GM23248 (cell line): ENCODE measurements at regions not wholly inside any gene's neighbourhood (a gene's known extent, or its start where the extent isn't known, plus 50 kb on each side); places are given as distances from the start of the nearest gene placed in this dataset.

Experiments used
- DNase-seq: peaks from one replicate; pipeline ENCODE4 v3.0.0-alpha.2; 2015
- H2AFZ ChIP-seq: fragments of 200-600 bp; sonication (generic); 2 replicates; pipeline ENCODE4 v1.6.1; 2016; ENCODE audit warnings: antibody characterized with exemption
- H3F3A ChIP-seq: fragments of 200-600 bp; sonication (generic); 2 replicates; pipeline ENCODE4 v1.6.1; 2016; ENCODE audit warnings: mild to moderate bottlenecking, antibody characterized with exemption, mixed run types; ENCODE audit not compliant: insufficient read depth
- H3K27ac ChIP-seq: fragments of 200-600 bp; sonication (generic); 2 replicates; pipeline ENCODE4 v1.5.1; 2016; ENCODE audit warnings: mild to moderate bottlenecking
- H3K27me3 ChIP-seq: fragments of 200-600 bp; sonication (generic); replicated peaks from 2 replicates; pipeline ENCODE4 v1.6.1; 2016; ENCODE audit warnings: mild to moderate bottlenecking; ENCODE audit not compliant: insufficient read depth
- H3K36me3 ChIP-seq: fragments of 200-600 bp; sonication (generic); 2 replicates; pipeline ENCODE4 v1.6.1; 2016; ENCODE audit warnings: low read depth, mild to moderate bottlenecking
- H3K4me1 ChIP-seq: fragments of 200-600 bp; sonication (generic); 2 replicates; pipeline ENCODE4 v1.6.1; 2016; ENCODE audit warnings: mild to moderate bottlenecking; ENCODE audit not compliant: insufficient read depth
- H3K4me2 ChIP-seq: fragments of 200-600 bp; sonication (generic); one replicate; pipeline ENCODE4 v1.6.1; 2016; ENCODE audit warnings: mild to moderate bottlenecking; ENCODE audit not compliant: unreplicated experiment
- H3K4me3 ChIP-seq: fragments of 200-600 bp; sonication (generic); 2 replicates; pipeline ENCODE4 v1.5.1; 2016; ENCODE audit warnings: mild to moderate bottlenecking
- H3K79me2 ChIP-seq: fragments of 200-600 bp; sonication (generic); 2 replicates; pipeline ENCODE4 v1.6.1; 2016; ENCODE audit warnings: mild to moderate bottlenecking; ENCODE audit not compliant: insufficient read depth
- H3K9ac ChIP-seq: fragments of 200-600 bp; sonication (generic); 2 replicates; pipeline ENCODE4 v1.6.1; 2016; ENCODE audit warnings: mild to moderate bottlenecking
- H3K9me2 ChIP-seq: fragments of 200-600 bp; sonication (generic); 2 replicates; pipeline ENCODE4 v1.6.1; 2016; ENCODE audit warnings: mixed run types, mild to moderate bottlenecking, moderate library complexity; ENCODE audit not compliant: insufficient read depth
- H3K9me3 ChIP-seq: fragments of 200-600 bp; sonication (generic); one replicate; pipeline ENCODE4 v1.6.1; 2017; ENCODE audit warnings: low read depth
- H4K20me1 ChIP-seq: fragments of 200-600 bp; sonication (generic); 2 replicates; pipeline ENCODE4 v1.6.0; 2016; ENCODE audit not compliant: insufficient read depth
- EZH2 ChIP-seq: fragments of 200-600 bp; sonication (generic); IDR thresholded peaks from 2 replicates; pipeline ENCODE4 v1.6.1; 2018; ENCODE audit warnings: antibody characterized with exemption, mild to moderate bottlenecking; ENCODE audit not compliant: insufficient read depth, poor library complexity, severe bottlenecking
- EZH2phosphoT487 ChIP-seq: fragments of 200-600 bp; sonication (generic); IDR thresholded peaks from 2 replicates; pipeline ENCODE4 v1.6.1; 2018; ENCODE audit warnings: antibody characterized with exemption, moderate library complexity, mild to moderate bottlenecking, low read depth; ENCODE audit not compliant: insufficient read depth
- WGBS, 2 experiments: methylation state at CpG; one replicate each; pipeline ENCODE4 v1.1.6; 2015 to 2017; ENCODE audit warnings: low lambda C conversion rate in 2 of 2, low coverage in 1 of 2; ENCODE audit errors: missing lambda C conversion rate in 2 of 2; 5-methylcytosine and 5-hydroxymethylcytosine counted together
- in situ Hi-C: fragments of 300-500 bp; cut with MboI; formaldehyde crosslinking; loops from 2 replicates; pipeline ENCODE4 v1.15.0; 2020

DNA sequence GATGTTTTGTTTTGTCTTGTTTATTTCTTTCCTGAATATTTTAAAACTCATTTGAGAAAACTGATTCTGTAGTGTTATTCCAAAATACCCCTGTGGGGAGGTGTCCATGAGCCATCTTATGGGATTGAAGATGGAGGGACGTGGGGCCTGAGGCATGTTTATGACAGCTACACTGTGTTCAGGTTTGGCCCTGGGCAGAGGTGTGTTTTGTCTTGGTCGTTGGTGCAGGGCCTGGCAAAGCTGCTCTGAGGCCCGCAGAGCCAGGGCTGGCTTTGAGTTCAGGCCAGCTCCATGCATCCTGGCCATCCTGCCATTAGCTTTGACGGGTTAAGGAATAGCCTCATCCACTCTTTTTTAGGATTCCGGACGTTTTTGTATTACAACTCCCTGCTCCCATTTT is 68.9 kb downstream of the TMEM18 start:
- H3K27ac ChIP-seq: no peak overlapping the region
- no peaks in the 10 kb centered on the region for H3K9me3 ChIP-seq
- no peak overlapping the region for H3K9ac ChIP-seq
- DNase-seq: no peak
- no peak overlapping the region for H3K4me2 ChIP-seq
- H3F3A ChIP-seq: no peaks in the 10 kb centered on the region
- H3K4me3 ChIP-seq: no peak overlapping the region
- no peaks in the 10 kb centered on the region for H3K36me3 ChIP-seq
- H2AFZ ChIP-seq: no peak overlapping the region
- 26 to 35% methylated on average over 6 of the region's 6 CpGs for WGBS, 2 experiments
- no peaks in the 10 kb centered on the region for H3K4me1 ChIP-seq
- in situ Hi-C loops: no loop called here
- 0 out of 2 replicates have a peak, but pooled peaks cover 3% of the 10 kb centered on the region for H3K27me3 ChIP-seq
- no peak for TF ChIP-seq EZH2phosphoT487
- no peak for TF ChIP-seq EZH2
- no peaks in the 10 kb centered on the region for H3K9me2 ChIP-seq
- no peaks in the 10 kb centered on the region for H3K79me2 ChIP-seq
- no peaks in the 10 kb centered on the region for H4K20me1 ChIP-seq

DNA sequence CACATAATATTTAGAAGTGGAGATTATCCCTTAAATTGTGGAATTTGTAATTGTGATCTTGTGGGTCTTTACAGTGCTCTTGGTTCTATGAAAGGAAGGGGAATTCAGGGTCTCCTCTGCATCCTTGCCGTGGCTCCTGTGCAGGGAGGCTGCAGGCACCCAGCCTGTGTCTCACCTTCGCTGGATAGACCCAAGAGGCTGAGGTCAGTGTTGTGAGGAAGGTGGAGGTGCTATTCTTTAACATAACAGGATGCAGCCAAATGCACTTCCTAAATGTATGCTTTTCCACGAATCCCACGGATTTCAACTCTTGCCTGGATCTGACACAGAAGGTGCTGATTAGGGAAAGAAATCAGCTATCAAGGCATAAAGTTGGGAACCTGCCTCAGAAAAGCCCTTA is 69.5 kb downstream of the TMEM18 start:
- DNase-seq: no peak
- no peak overlapping the region for H3K9ac ChIP-seq
- H3K36me3 ChIP-seq: no peaks in the 10 kb centered on the region
- no peak overlapping the region for H3K4me2 ChIP-seq
- in situ Hi-C loops: no loop called here
- 21 to 27% methylated on average over 4 of the region's 4 CpGs for WGBS, 2 experiments
- no peak overlapping the region for H3K4me3 ChIP-seq
- H3K27me3 ChIP-seq: 0 out of 2 replicates have a peak, but pooled peaks cover under 1% of the 10 kb centered on the region
- no peak overlapping the region for H2AFZ ChIP-seq
- no peaks in the 10 kb centered on the region for H3F3A ChIP-seq
- no peak overlapping the region for H3K27ac ChIP-seq
- no peak for TF ChIP-seq EZH2
- TF ChIP-seq EZH2phosphoT487: no peak
- no peaks in the 10 kb centered on the region for H3K9me3 ChIP-seq
- H3K79me2 ChIP-seq: no peaks in the 10 kb centered on the region
- H4K20me1 ChIP-seq: no peaks in the 10 kb centered on the region
- no peaks in the 10 kb centered on the region for H3K4me1 ChIP-seq
- H3K9me2 ChIP-seq: no peaks in the 10 kb centered on the region

DNA sequence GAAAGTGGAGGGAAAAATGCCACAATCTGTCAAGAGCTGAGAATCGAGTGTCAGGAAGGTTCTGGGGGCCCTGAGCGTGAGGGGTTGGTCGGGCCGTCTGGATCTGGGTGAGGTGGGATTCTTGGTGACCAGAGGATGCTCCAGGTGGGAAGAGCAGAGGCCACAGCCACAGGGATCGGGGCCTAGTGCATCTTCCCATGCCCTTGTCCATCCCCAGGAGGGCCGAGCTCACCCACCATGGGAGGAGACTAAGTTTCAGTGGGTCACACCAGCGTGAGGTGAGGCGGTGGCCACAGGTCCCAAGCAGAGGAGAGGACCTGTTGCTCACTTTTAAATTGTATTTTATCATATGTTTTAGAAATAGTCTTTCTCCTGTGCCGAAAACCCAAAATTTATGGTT is 70.0 kb downstream of the TMEM18 start:
- no peaks in the 10 kb centered on the region for H3K36me3 ChIP-seq
- H2AFZ ChIP-seq: no peak overlapping the region
- no peaks in the 10 kb centered on the region for H3K27me3 ChIP-seq
- in situ Hi-C loops: no loop called here
- H4K20me1 ChIP-seq: no peaks in the 10 kb centered on the region
- no peak overlapping the region for H3K4me3 ChIP-seq
- DNase-seq: no peak
- TF ChIP-seq EZH2: no peak
- TF ChIP-seq EZH2phosphoT487: no peak
- no peaks in the 10 kb centered on the region for H3K4me1 ChIP-seq
- no peaks in the 10 kb centered on the region for H3K9me3 ChIP-seq
- H3K79me2 ChIP-seq: no peaks in the 10 kb centered on the region
- 48 to 57% methylated on average over 9 of the region's 9 CpGs for WGBS, 2 experiments
- H3K4me2 ChIP-seq: no peak overlapping the region
- no peak overlapping the region for H3K27ac ChIP-seq
- H3F3A ChIP-seq: no peaks in the 10 kb centered on the region
- H3K9ac ChIP-seq: no peak overlapping the region
- no peaks in the 10 kb centered on the region for H3K9me2 ChIP-seq

DNA sequence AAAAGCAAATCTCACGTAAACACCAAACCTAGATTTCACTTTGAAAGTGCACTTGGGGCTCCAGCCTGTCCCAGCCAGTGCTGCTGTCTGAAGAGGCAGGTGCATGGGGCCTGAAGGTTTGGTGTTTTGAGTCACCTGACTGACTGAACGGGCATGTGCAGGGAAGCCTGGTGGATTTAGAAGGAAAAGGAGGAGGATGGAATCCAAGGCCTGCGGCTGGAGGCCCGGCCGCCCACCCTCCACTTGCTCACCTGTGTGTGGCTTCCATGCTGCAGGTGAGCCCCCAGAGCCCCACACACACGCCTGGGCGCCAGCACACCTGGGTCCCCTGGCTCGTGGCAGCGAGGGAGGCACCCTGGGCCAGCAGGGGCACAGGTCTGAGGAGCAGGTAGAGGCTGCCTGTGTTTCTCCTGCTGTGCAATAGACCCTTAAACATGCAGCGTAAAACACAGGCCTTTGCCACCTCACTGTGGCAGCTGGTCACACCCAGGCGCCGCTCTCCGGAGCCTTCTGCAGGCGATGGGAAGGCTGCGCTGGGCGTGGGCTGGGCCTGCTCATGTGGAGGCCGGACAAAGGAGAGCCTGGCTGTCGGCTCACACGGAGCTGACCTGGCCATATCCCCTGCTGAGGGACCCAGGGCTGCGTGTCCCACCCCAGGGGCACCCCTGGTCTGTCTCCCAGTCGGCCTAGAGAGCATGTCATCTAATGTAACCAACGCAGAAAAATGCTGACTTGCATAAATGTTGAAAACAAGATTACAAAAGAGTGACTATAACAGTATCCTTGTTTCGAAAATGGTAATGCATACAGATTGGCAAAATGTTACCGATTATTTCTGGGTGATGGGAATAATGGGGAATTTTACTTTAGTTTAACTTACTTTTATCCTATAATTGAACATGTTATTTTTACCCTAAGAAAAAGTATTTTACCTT is 71.3 kb downstream of the TMEM18 start:
- Histone ChIP-seq H3K4me3 (no peak overlapping the region), H3K4me2 (no peak overlapping the region), H3K9me2 (no peaks in the 10 kb centered on the region), H3K27ac (no peak overlapping the region), H3K4me1 (no peaks in the 10 kb centered on the region), H3K9me3 (no peaks in the 10 kb centered on the region), H4K20me1 (no peaks in the 10 kb centered on the region), H2AFZ (no peak overlapping the region), H3K79me2 (no peaks in the 10 kb centered on the region), H3K9ac (no peak overlapping the region), H3K36me3 (no peaks in the 10 kb centered on the region), H3K27me3 (no peaks in the 10 kb centered on the region), H3F3A (no peaks in the 10 kb centered on the region)
- in situ Hi-C loops: no loop called here
- WGBS, 2 experiments: 66 to 67% methylated on average over 24 of the region's 24 CpGs
- no peak for DNase-seq
- TF ChIP-seq EZH2phosphoT487 (no peak), EZH2 (no peak)
